ENCODE measurements at regions not wholly inside any gene's neighbourhood (a gene's known extent, or its start where the extent isn't known, plus 50 kb on each side); places are given as distances from the start of the nearest gene placed in this dataset.
"Not testable (repeated sequence)": the region's sequence is repeated elsewhere in the genome, so short reads cannot be mapped to it uniquely, and the experiment has no call there.

GRCh38 chr5:6252581-6252980 lies 125.8 kb downstream of the MED10 start:
- TF ChIP-seq, protein P1, sequence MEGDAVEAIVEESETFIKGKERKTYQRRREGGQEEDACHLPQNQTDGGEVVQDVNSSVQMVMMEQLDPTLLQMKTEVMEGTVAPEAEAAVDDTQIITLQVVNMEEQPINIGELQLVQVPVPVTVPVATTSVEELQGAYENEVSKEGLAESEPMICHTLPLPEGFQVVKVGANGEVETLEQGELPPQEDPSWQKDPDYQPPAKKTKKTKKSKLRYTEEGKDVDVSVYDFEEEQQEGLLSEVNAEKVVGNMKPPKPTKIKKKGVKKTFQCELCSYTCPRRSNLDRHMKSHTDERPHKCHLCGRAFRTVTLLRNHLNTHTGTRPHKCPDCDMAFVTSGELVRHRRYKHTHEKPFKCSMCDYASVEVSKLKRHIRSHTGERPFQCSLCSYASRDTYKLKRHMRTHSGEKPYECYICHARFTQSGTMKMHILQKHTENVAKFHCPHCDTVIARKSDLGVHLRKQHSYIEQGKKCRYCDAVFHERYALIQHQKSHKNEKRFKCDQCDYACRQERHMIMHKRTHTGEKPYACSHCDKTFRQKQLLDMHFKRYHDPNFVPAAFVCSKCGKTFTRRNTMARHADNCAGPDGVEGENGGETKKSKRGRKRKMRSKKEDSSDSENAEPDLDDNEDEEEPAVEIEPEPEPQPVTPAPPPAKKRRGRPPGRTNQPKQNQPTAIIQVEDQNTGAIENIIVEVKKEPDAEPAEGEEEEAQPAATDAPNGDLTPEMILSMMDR (IDR thresholded peaks at IDR 0.05; ENCODE audit: low read depth, low read length) = no peak
- DNase-seq (ENCODE audit: extremely low read depth, low read depth) = no peak

DNA sequence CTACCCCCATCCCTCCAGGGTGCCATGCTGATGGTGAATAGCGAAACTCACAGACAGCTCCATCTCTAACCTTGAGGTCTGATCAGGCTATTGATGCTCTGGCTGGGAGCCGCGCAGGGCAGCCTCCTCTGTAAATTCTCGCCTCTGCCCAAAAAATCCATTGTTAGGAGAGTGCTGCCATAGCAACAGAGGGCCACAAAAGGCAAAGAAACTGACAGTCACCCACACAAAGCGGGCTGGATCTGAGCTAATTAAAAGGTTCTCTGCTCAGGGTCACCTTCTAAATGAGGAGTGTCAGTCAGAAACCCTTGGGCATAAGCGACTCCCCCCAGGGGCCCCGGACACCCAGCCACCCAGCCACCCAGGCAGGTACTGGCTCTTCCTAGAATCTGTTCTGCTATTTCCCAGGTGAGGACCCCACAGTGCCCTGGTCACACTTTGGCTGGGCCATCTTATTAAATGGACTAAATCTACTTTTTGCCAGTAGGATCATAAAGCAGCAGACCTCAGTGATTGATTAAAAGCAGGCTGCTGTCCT lies 126.7 kb downstream of the MED10 start:
- no peak for DNase-seq (ENCODE audit: extremely low read depth, low read depth)

DNA sequence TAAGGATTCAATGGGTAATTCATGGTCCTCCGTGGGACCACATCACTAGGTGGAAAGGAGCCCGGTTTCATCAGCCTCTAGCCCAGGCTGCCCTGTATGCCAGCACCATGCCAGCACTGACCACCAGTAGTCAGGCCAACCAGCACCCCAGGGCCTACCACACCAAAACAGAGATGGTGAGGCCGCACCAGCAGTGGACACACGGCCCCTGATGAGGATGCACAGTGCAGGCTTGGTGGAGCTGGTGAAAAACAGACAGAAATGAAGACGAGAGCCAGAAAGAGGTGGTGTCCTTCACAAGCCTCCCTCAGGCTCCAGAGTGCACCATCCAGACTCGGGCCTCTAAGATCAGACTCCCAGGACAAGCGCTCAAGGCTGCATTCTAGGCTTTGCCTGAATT lies 128.2 kb downstream of the MED10 start:
- TF ChIP-seq, protein P1 (IDR thresholded peaks at IDR 0.05; ENCODE audit: low read depth, low read length) = no peak
- no peak for DNase-seq (ENCODE audit: extremely low read depth, low read depth)

More for the DNA sequence above, 126.7 kb downstream of the MED10 start:
- TF ChIP-seq, protein P1 (IDR thresholded peaks at IDR 0.05; ENCODE audit: low read depth, low read length) = no peak

DNA sequence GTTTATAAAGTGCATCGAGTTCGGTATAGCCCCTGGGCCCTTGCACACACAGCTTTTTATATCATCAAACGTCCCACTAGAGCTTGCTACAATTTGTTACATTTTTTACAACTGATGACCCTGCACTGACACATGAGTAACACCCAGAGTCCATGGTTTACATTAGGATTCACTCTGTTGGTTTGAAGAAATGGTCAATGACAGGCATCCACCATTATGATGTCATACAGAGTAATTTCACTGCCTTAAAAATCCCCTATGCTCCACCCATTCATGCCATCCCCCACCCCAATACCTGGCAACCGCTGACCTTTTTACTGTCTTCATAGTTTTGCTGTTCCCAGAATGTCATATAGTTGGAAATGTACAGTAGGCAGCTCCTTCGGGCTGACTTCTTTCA lies 130.2 kb downstream of the MED10 start:
- DNase-seq (ENCODE audit: extremely low read depth, low read depth) = no peak
- TF ChIP-seq, protein P1 (IDR thresholded peaks at IDR 0.05; ENCODE audit: low read depth, low read length) = no peak

GRCh38 chr5:6246820-6247437 lies 131.4 kb downstream of the MED10 start:
- DNase-seq (ENCODE audit: extremely low read depth, low read depth) = no peak
- TF ChIP-seq, protein P1 (IDR thresholded peaks at IDR 0.05; ENCODE audit: low read depth, low read length) = no peak

DNA sequence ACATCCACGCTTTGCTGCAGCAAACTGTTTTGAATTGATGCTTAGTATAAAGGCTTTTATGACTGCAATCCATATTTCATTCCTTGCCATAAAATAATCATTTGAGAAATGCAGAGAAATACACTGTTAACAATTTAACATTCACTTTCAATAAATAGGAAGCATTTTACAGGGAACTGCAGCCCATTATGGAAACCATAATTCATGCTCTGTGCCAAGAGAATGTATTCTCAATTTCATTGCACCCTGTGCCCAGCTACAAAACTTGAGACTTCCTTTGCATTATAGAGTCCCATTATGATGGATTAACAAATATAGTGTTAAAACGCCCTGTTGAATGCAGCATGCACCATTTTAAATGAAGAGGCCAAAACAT lies 134.0 kb downstream of the MED10 start:
- TF ChIP-seq, protein P1 (IDR thresholded peaks at IDR 0.05; ENCODE audit: low read depth, low read length) = no peak
- DNase-seq (ENCODE audit: extremely low read depth, low read depth) = no peak

DNA sequence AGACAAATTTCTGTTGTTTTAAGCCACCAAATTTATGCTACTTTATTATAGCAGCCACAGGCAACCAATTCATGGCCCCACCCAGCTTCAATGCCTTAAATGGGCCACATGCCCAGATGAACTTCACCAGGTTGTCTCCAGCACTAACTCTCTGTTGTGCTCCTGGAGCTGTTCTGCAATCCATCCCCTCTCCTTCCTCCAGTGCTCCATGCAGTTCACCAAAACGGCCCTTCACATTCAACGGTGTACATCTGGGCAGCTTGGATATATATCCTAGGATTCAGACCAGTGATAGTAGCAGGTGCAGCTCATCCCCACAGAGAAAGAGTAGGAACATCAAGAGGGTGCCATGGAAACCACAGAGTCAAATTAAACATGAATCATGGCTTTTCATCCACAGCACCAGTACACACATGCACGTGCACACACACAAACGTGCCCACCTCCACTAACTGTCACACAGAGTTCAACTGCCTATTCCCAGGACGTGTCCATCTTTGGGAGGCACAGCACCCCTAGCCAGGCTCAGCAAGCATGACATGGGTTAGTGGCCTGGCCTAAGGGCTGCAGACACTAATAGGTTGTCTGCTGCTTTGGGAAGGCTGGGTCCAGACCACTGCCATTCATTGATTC lies 134.5 kb downstream of the MED10 start:
- TF ChIP-seq, protein P1 (IDR thresholded peaks at IDR 0.05; ENCODE audit: low read depth, low read length) = no peak
- DNase-seq (ENCODE audit: extremely low read depth, low read depth) = no peak

GRCh38 chr5:6241056-6241455 lies 137.3 kb downstream of the MED10 start:
- DNase-seq (ENCODE audit: extremely low read depth, low read depth) = not testable (repeated sequence)
